Coronary artery (tissue), 2 donors: ENCODE measurements at regions not wholly inside any gene's neighbourhood (a gene's known extent, or its start where the extent isn't known, plus 50 kb on each side); places are given as distances from the start of the nearest gene placed in this dataset.

Experiments
- DNase-seq: peaks from one replicate; pipeline ENCODE4 v3.0.0-alpha.2; 2017; ENCODE audit warnings: low spot score
- H3K27ac ChIP-seq, 2 donors: fragments of 200-600 bp; sonication (generic); one replicate each; pipeline ENCODE4 v1.5.1; 2016 to 2019
- H3K4me3 ChIP-seq: fragments of 200-600 bp; sonication (generic); 2 replicates; pipeline ENCODE4 v1.5.1; 2016; ENCODE audit warnings: mild to moderate bottlenecking, moderate library complexity
- TF ChIP-seq, protein P1 (sequence below): fragments of 200-600 bp; sonication (generic); IDR thresholded peaks from one replicate; pipeline ENCODE4 v1.5.1; 2019; ENCODE audit warnings: antibody characterized with exemption

DNA sequence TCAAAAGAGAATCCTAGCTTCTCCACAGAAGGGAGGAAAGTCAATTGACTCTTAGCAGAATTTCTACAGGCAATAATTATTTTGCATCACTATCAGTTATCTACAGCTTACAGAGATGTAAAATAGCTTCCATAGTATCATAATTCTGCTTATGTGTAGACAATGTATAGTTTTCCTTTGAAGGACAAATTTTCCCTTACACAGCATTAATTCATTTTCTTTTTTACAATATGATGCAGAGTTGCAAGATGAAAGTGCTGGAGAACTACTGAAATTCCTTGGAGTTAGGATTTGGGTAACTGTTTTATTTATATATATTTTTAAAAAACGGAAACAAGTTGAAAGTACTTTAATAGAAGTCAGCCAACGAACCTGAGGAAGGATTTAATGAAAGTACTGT lies 111.0 kb upstream of the CPHXL start:
- no peak for DNase-seq
- no peak overlapping the region for H3K27ac ChIP-seq
- TF ChIP-seq, protein P1, sequence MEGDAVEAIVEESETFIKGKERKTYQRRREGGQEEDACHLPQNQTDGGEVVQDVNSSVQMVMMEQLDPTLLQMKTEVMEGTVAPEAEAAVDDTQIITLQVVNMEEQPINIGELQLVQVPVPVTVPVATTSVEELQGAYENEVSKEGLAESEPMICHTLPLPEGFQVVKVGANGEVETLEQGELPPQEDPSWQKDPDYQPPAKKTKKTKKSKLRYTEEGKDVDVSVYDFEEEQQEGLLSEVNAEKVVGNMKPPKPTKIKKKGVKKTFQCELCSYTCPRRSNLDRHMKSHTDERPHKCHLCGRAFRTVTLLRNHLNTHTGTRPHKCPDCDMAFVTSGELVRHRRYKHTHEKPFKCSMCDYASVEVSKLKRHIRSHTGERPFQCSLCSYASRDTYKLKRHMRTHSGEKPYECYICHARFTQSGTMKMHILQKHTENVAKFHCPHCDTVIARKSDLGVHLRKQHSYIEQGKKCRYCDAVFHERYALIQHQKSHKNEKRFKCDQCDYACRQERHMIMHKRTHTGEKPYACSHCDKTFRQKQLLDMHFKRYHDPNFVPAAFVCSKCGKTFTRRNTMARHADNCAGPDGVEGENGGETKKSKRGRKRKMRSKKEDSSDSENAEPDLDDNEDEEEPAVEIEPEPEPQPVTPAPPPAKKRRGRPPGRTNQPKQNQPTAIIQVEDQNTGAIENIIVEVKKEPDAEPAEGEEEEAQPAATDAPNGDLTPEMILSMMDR: no peak
- H3K4me3 ChIP-seq: no peak overlapping the region

DNA sequence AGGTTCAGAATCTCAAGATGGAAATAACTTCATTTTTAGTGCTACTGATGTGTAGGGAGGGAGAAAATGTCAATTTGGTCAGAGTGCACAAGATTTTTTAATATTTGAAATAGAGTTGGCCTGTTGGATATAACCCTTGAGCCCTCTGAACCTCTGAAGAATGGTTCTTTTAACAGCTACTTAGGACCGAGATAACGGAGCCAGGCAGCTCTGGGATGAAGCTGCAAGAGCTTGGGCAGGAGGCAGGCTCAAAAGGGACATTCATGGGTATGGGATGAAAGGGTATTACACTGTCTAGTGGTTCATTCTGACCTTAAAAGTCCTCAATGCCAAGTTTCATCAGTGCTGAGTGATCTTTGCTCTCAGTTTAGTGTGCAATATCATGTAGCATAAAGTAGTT lies 111.4 kb upstream of the CPHXL start:
- H3K27ac ChIP-seq: no peak overlapping the region
- no peak for DNase-seq
- TF ChIP-seq, protein P1: no peak
- no peak overlapping the region for H3K4me3 ChIP-seq

DNA sequence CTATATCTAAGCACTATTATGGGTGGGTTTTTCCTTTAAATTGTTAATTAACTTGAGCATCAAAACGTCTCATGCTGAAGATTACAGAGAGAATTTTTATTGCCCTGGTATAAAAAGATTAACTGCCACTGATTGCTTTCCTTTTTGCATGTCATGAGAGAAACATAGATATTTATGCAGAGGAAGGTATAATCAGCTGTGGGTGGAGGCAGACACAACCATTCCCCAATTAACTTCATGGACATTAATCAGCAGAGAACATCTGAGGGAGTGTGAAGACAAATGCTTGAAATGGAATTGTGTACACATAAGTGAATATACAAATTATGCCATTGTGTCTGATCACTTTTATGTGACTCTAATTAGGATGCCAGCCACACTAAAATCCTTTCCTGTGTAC lies 115.2 kb upstream of the CPHXL start:
- no peak overlapping the region for H3K27ac ChIP-seq
- no peak overlapping the region for H3K4me3 ChIP-seq
- no peak for DNase-seq
- TF ChIP-seq, protein P1: no peak

DNA sequence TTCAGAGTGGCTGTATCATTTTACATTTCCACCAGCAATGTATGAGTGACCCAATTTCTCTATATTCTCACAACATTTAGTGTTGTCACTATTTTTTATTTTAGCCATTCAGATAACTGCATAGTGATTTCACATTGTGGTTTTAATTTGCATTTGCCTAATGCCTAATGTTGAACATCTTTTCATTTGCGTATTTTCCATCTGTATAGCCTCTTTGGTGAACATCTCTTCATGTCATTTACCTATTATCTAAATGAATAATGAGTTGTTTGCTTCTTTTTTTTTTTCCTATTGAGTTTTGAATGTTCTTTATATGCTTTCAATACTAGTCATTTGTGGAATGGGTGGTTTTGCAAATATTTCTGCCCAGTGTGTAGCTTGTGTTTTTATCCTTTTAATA lies 120.9 kb upstream of the CPHXL start:
- DNase-seq: no peak
- TF ChIP-seq, protein P1: no peak
- H3K4me3 ChIP-seq: no peak overlapping the region
- H3K27ac ChIP-seq: no peak overlapping the region

DNA sequence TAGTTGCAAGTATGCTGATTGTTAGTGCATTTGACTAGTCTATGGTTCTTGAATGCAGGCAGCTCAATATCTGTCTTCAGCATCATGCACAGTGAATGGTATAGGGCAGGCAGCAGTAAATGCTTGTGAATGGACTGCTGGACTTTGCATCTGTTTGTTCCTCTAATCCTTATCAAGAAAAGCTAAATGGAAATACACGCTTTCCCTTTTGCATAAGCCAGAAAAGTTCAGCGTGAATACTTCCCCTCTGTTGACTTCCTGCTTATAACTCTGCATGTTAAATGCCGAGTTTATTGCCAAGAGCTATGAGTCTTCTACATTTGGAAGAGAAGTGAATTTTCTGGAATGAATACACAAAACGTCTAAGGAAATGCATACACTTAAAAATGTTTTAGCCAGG lies 127.9 kb upstream of the CPHXL start:
- Histone ChIP-seq H3K27ac (no peak overlapping the region), H3K4me3 (no peak overlapping the region)
- TF ChIP-seq, protein P1: no peak
- no peak for DNase-seq

DNA sequence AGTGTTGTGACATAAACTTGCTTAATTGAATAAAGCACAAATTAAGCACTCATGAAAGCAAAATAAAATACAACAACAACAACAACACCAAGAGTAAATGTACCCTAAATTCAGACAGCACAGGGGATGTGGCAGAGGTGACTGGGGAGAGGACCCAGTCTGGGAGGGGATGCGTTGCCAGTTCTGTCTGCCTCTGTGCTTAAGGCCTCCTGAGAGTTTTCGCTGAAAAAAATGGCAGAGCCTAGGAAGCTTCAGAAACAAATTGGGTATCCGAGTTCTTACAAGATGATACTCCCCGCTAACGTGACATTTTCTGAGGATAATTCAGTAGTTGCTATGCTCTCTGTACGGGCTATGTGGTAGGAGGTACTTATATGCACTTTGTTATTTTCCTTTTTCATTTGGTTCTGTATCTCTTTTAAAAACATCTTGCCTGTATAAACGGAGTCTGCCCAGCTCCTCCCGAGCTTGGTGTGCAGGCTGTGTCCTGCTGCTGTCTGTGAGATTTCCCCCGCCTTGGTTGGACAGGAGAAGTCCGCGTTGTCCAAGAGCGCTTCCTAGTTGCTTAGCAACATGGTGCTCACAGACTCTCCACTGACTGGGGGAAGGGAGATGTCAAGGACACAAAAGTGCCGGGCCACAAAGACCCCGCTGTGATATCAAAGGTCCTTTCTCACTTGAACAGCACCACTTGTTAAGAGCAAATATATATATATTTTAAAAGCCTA lies 134.2 kb upstream of the CPHXL start:
- no peak for DNase-seq

More for the DNA sequence above, 134.2 kb upstream of the CPHXL start:
- Histone ChIP-seq H3K27ac (no peak overlapping the region), H3K4me3 (peak overlapping the region; percentile 30)
- TF ChIP-seq, protein P1: no peak
